Motor neuron (in vitro differentiated cells): ENCODE measurements at regions not wholly inside any gene's neighbourhood (a gene's known extent, or its start where the extent isn't known, plus 50 kb on each side); places are given as distances from the start of the nearest gene placed in this dataset.

Experiments used
- ATAC-seq, 8 experiments: fragments of 200-7000 bp; cut with Tn5 transposase; replicated peaks in 6 of 8; 2 replicates each; pipeline ENCODE4 v1.8.0; 2021; ENCODE audit warnings: mild to moderate bottlenecking in 8 of 8, moderate library complexity in 8 of 8
- H3K27ac ChIP-seq, 2 donors: fragments of 250-450 bp; sonication (Bioruptor Pico); 2 replicates each; pipeline ENCODE4 v1.9.0; 2021; ENCODE audit warnings: antibody characterized with exemption in 2 of 2, mild to moderate bottlenecking in 2 of 2, moderate library complexity in 1 of 2
- H3K4me1 ChIP-seq, 2 donors: fragments of 250-450 bp; sonication (Bioruptor Pico); replicated peaks in 1 of 2; 2 replicates each; pipeline ENCODE4 v1.6.1; 2021; ENCODE audit warnings: antibody characterized with exemption in 2 of 2, mild to moderate bottlenecking in 2 of 2, moderate library complexity in 1 of 2
- H3K4me3 ChIP-seq, 5 donors: fragments of 250-450 bp; sonication (Bioruptor Pico); 2 replicates each; pipeline ENCODE4 v1.9.0; 2021; ENCODE audit warnings: antibody characterized with exemption in 5 of 5, mild to moderate bottlenecking in 5 of 5, moderate library complexity in 4 of 5
- WGBS, 10 experiments: fragments of 450-650 bp; shearing (Covaris generic); methylation state at CpG; one replicate each; pipeline ENCODE4 v1.0.0; 2022; 5-methylcytosine and 5-hydroxymethylcytosine counted together
- in situ Hi-C, 9 experiments: fragments of 400-800 bp; cut with MboI; loops; one replicate each; pipeline ENCODE4 v1.15.0; 2021; ENCODE audit warnings: low sequenced_read_pairs in 9 of 9, low pct_unique_long_range_greater_than_20kb in 2 of 9; ENCODE audit not compliant: unreplicated experiment in 9 of 9

DNA sequence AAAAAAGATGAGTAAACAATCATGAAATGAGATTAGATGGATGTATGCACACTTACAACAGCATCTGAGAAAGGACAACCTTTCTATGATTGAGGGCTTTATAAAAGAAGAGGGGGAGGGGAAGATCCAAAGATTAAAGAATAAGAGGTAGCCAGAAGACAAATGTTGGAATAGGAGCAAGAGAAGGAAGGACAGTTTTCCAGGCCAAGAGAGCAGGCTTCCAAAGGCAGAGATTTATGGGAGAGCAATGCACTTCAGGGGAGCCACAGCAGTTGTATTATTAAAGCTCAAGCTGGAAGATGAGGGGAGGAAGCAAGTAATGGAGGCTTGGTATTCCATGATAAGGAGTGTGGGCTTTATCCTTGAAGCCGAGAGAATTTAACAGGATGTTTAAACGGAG, 110.3 kb upstream of the PTPN13 start:
- whole genome bisulfite sequencing, 10 experiments = 0 to 77% (median 27%) methylated on average over 1 to 2 of the region's 2 CpGs; no CpG with 5 or more reads in 3 of the 10 experiments
- in situ Hi-C loops = loop anchor here in 3 of 9 experiments (25.0 kb wide), 3 partner anchors 404 to 604 kb away; partner anchors contain the start of gene C4orf36 (in 1 of the 3)
- peak overlapping the region in 1 of 2 donors; percentile 7 for H3K27ac ChIP-seq
- H3K4me1 ChIP-seq = peaks cover 28 to 43% of the 10 kb centered on the region in 2 donors
- ATAC-seq = peak in 5 of 8 experiments; percentile 17 to 58 (median 51)
- H3K4me3 ChIP-seq = no peak overlapping the region

DNA sequence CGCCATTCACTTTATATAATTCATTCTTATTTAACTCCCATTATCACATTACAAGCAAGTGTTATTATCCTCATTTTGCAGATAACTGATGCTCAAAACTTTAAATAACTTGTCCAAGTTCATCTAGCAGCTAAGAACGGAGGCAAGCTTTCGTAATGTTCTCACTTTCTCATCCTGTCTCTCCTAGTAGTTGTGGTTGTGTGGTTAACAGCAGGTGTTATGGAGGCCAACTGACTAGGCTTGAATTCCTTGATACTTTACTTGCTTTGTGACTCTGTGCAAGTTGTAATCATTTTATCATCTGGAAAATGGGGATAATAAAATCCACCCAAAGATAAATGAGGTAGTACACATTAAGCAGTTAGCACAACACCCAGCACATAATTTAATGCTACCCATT, 109.9 kb upstream of the PTPN13 start:
- Histone ChIP-seq H3K4me3 (no peak overlapping the region), H3K27ac (no peak overlapping the region), H3K4me1 (peaks cover 28 to 43% of the 10 kb centered on the region in 2 donors)
- in situ Hi-C loops = loop anchor here in 3 of 9 experiments (25.0 kb wide), 3 partner anchors 403 to 603 kb away; partner anchors contain the start of gene C4orf36 (in 1 of the 3)
- ATAC-seq = no peak
- 65 to 100% (median 88%) methylated on average over 2 to 3 of the region's 3 CpGs; no CpG with 5 or more reads in 2 of the 10 experiments for WGBS, 10 experiments

DNA sequence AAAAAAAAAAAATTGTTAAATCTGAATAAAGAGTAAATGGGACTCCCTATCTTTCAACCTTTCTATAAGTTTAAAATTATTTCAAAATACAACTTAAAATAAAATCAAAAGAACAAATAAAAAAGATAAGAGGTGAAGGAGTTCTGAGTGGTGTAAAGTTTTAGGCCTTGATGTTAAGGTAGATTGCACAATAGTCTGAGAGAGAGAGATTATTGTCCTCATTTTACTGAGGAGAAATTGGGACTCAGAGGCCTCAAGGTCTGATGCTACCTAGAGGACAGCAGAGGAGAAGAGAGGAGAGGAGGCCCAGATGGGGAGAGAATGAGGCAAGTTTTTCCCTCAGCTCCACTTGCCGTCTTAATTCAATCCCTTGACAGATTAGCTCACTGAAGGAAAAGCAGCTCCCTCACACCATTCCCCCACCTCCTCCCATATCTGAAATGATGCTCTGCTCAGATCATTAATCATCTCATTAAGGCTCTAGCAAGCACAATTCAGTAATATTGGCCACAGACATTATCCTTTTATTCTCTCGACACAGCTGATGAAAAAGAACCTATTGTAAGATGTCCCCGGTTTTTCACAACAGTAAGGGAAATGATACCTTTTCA, 106.3 kb upstream of the PTPN13 start:
- peak in 5 of 8 experiments; percentile 69 to 77 (median 70) for ATAC-seq
- Histone ChIP-seq H3K27ac (no peak overlapping the region), H3K4me1 (peaks cover 5 to 19% of the 10 kb centered on the region in 2 donors), H3K4me3 (no peak overlapping the region)
- in situ Hi-C loops = loop anchor here in 3 of 9 experiments (25.0 kb wide), 3 partner anchors 399 to 599 kb away; partner anchors contain the start of gene C4orf36 (in 1 of the 3)
- WGBS, 10 experiments = 40 to 94% (median 76%) methylated on average over 1 to 3 of the region's 3 CpGs

DNA sequence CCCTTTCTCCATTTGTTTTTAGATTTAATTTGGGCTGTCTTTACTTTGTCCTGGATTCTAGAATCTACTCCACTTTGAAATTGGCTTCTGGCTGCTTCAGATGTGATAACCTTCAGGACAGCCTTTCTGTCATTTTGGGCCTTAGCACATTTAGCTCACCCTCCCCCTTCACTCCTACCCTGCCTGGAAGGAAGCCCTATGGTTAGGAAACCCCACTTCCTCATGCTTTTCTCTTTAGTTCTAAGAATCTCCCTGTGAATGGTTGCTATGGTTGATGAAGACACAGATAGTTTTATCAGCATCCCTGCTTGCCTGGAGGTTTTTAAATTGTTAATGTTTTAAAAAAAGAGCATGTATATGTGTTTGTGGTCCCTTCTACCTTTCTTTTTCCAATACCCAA, 100.7 kb upstream of the PTPN13 start:
- ATAC-seq = no peak

DNA sequence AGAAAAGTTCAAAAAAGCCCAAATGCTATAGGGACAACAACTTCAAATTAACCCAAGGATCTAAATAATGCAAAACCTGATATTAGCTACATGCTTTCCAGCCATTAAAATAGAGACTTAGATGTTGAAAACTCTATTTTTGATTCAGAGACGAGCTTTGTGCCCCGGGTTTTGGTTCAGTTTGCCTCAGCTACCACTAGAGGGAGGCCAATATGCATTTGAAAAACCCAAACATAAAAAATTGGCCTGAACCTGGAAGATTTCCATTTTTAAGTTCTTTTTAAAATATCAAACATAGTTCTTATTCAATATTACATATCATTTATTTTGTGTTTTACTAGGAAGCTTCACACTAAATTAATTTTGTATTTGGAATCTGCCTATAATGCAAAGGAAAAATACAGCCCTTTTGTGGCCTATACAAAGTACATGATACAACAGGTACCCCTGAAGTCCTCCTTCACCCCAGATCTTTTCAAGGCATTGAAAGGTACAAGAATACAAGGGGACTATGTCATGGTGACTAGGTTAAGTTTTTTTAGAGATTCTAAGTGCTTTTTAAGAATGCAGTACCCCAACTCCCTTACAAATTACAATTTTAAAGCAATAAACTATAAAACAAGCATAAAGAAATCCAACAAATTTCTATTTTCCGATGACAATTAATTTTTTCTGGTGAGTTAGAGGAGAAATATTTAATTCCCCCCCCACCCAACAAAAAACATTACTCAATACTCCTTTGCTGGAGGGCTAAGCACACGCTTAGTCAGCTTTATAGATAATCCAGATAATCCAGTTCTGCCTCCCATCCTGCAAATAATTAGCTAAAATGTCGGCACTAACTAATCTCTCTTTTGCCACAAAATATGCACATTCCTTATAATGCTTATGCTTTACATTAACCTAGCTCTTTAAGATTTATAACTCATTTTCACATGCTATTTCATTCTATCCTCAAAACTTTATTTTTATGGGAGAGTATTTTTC, 97.7 kb upstream of the PTPN13 start:
- no peak for ATAC-seq
- 4 to 46% (median 17%) methylated on average over 3 to 5 of the region's 5 CpGs for WGBS, 10 experiments
- in situ Hi-C loops = loop anchor here in 7 of 9 experiments (10.0 to 25.0 kb wide), 4 partner anchors 391 to 591 kb away; partner anchors contain the start of gene C4orf36 (in 6 of the 7)
- Histone ChIP-seq H3K27ac (no peak overlapping the region), H3K4me1 (no peaks in the 10 kb centered on the region), H3K4me3 (no peak overlapping the region)

More for the DNA sequence above, 100.7 kb upstream of the PTPN13 start:
- Histone ChIP-seq H3K4me1 (no peaks in the 10 kb centered on the region), H3K27ac (no peak overlapping the region), H3K4me3 (no peak overlapping the region)
- in situ Hi-C loops = loop anchor here in 7 of 9 experiments (10.0 to 25.0 kb wide), 4 partner anchors 394 to 594 kb away; partner anchors contain the start of gene C4orf36 (in 6 of the 7)

DNA sequence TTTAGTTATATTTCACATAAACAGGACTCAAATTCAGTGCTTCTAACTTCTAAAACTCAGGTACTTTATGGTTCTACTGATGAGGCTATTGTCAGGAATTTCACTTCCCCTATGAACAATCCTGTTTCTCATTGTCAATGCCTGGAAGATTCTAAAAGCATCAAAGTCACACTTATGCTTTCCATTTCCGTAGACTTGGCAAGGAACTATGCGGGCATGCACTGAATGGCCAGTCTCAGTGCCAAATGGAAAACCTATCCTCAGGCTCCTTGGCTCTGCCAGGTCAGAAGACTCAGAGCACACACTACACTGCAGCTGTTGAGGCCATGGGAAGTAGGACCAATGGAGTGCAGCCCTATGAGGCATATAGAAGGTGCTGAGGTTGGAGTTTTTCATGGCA, 97.0 kb upstream of the PTPN13 start:
- no peaks in the 10 kb centered on the region for H3K4me1 ChIP-seq
- no peak overlapping the region for H3K27ac ChIP-seq
- no peak overlapping the region for H3K4me3 ChIP-seq
- 0 to 88% (median 73%) methylated on average over 1 to 2 of the region's 2 CpGs; no CpG with 5 or more reads in 2 of the 10 experiments for WGBS, 10 experiments
- ATAC-seq = peak in 2 of 8 experiments; percentile 13 to 25
- in situ Hi-C loops = loop anchor here in 7 of 9 experiments (10.0 to 25.0 kb wide), 4 partner anchors 390 to 590 kb away; partner anchors contain the start of gene C4orf36 (in 6 of the 7)

DNA sequence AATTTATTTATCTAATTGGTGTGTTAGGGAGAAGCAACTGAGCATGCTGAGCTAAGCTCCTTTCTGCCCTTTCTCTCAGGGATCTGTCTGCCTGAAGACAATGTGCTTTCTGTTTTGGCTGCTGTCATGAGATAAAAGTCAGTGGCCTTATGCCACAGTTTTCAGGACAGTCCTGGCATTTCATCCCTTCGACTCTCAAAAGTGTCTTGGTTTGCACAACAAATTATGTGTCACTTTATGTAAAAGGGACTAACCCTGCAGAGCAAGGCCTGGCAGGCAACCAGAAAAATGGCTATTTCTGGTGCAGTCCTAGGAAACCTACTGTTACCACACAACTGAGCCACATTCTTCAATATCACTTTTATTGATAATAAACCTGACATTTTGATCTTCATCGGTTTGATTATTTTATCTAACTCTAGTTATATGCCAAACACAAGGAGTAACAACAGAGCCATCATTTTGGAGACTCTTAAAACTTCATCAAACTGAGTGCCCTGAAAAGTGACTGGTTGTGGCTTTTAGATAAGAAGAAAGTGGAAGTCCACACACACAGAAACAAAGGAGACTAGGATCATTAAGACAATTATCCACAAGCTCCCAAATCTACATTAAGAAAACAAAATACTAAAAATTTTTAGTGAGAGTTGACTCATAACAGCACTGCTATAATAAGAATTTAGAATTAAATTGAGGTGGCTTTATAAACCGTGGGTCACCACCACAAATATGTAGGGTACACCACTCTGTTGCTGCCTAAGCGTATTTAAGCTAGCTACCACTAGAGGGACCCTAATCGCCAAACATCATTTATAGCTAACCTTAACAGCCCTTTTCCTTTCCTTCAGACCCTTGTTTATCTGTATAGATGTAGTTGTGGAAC, 95.9 kb upstream of the PTPN13 start:
- Histone ChIP-seq H3K27ac (no peak overlapping the region), H3K4me3 (no peak overlapping the region), H3K4me1 (no peaks in the 10 kb centered on the region)
- ATAC-seq = peak; percentile 79 to 95 (median 86)
- WGBS, 10 experiments = 0 to 60% (median 25%) methylated on average over 1 to 4 of the region's 5 CpGs; no CpG with 5 or more reads in 1 of the 10 experiments
- in situ Hi-C loops = loop anchor here in 7 of 9 experiments (10.0 to 25.0 kb wide), 4 partner anchors 389 to 589 kb away; partner anchors contain the start of gene C4orf36 (in 6 of the 7)

DNA sequence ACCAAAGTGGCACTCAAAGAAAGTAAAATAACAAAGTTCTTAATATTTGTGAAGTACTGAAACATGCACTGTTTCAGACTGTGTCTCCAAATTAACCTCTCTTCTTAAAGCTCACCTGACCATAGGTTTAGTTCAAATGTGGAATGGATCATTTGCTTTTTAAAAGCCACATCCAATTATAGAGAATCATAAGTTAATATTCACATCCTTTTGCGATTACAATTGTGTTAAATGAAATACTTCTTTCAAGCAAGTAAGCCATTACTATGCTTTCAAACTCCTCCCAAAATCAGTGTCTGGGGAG, 95.3 kb upstream of the PTPN13 start:
- Histone ChIP-seq H3K27ac (no peak overlapping the region), H3K4me1 (no peaks in the 10 kb centered on the region), H3K4me3 (no peak overlapping the region)
- WGBS, 10 experiments = 0 to 38% (median 0%) methylated on average over 1 of the region's 1 CpG; no CpG with 5 or more reads in 3 of the 10 experiments
- in situ Hi-C loops = loop anchor here in 7 of 9 experiments (10.0 to 25.0 kb wide), 4 partner anchors 388 to 588 kb away; partner anchors contain the start of gene C4orf36 (in 6 of the 7)
- ATAC-seq = no peak

DNA sequence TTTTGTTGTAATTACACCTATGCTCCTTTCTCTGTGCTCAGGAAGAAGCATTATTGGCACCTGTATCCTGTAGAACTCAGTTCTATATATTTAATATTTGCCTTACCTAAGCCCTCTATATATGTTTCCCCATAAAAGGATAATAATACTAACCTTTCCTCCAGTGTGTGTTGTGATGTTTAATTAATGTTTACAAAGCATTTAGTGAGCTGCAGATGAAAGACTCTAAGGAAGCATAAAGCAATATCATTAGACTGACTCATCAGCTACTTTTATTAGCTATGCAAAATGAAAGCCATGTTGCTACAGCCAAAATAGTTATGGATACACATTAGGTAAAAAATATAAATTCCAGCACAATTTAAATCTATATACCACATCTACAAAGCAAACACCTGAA, 93.6 kb upstream of the PTPN13 start:
- Histone ChIP-seq H3K4me3 (no peak overlapping the region), H3K4me1 (no peaks in the 10 kb centered on the region), H3K27ac (no peak overlapping the region)
- in situ Hi-C loops = loop anchor here in 2 of 9 experiments (25.0 kb wide), 1 partner anchor 387 kb away; the partner anchor contains the start of gene C4orf36 (in 2 of the 2)
- ATAC-seq = peak in 1 of 8 experiments; percentile 11

DNA sequence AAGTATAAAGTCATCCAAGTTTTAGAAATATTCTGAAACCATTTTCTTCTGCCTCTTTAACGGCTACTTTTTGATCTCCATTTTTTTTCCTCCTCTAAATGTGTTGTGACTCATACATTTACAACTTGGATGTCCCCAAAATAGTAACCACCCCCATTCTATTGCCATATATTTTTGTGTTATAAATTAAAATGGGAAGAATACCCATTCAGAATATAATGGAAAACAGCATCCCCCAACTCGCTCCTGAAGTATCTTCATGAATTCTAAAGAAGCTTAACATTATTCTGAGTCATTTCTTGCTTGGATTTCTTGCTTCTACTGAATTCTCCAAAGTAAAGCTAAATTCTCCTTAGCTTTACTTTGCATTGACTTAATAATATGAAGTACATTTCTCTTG, 92.0 kb upstream of the PTPN13 start:
- 0 to 96% (median 83%) methylated on average over 2 of the region's 2 CpGs for WGBS, 10 experiments
- ATAC-seq = no peak

DNA sequence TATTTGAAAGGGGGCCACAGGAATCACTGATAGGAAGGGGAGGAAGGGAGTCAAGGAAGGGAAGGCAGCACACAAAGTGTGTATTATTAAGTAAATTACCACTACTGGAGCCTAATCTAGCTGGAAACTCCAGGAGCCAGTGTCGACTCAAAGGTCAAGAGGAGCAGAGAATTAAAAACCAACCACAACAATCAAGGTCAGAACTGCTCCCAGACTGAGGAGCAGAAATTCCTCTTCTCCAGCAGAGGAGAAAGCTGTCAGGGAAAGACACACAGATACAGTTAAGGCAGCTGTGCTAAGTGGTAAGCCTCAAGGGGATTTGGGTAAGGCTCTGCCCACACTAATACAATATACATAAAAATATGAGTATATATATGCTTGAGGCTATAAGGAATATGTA, 87.5 kb upstream of the PTPN13 start:
- Histone ChIP-seq H3K4me1 (peaks cover 0 to 2% of the 10 kb centered on the region in 2 donors), H3K4me3 (no peak overlapping the region), H3K27ac (no peak overlapping the region)
- ATAC-seq = no peak
- in situ Hi-C loops = loop anchor here in 2 of 9 experiments (25.0 kb wide), 1 partner anchor 381 kb away; the partner anchor contains the start of gene C4orf36 (in 2 of the 2)
- 0 to 100% (median 0%) methylated on average over 1 of the region's 1 CpG; no CpG with 5 or more reads in 7 of the 10 experiments for WGBS, 10 experiments

More for the DNA sequence above, 92.0 kb upstream of the PTPN13 start:
- H3K4me3 ChIP-seq = no peak overlapping the region
- no peaks in the 10 kb centered on the region for H3K4me1 ChIP-seq
- no peak overlapping the region for H3K27ac ChIP-seq
- in situ Hi-C loops = loop anchor here in 2 of 9 experiments (25.0 kb wide), 1 partner anchor 385 kb away; the partner anchor contains the start of gene C4orf36 (in 2 of the 2)

DNA sequence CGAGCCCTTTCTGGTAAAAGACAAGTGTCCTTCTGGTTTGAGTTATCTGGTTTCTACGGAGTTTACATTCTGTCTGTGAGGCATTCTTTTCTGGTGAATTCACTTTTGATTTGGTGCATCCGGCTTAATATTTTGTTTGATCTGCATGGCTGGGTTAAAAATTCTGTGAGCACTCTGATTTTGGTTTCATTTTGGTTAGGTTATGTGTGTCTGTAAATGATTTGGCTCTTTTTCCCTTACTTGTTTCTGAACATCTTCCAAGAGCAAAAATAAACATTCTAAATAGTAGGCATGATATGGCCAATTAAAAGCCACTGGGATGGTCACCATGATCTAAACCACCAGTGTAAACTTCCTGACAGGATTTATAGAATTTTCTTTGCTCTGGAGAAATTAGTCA, 85.7 kb upstream of the PTPN13 start:
- WGBS, 10 experiments = 6 to 100% (median 90%) methylated on average over 1 to 3 of the region's 3 CpGs; no CpG with 5 or more reads in 1 of the 10 experiments
- H3K4me3 ChIP-seq = no peak overlapping the region
- peaks cover 0 to 2% of the 10 kb centered on the region in 2 donors for H3K4me1 ChIP-seq
- in situ Hi-C loops = loop anchor here in 2 of 9 experiments (25.0 kb wide), 1 partner anchor 379 kb away; the partner anchor contains the start of gene C4orf36 (in 2 of the 2)
- no peak overlapping the region for H3K27ac ChIP-seq
- no peak for ATAC-seq
